HTR-8/SVneo (cell line): ENCODE measurements at regions not wholly inside any gene's neighbourhood (a gene's known extent, or its start where the extent isn't known, plus 50 kb on each side); places are given as distances from the start of the nearest gene placed in this dataset.
"Not testable (repeated sequence)": the region's sequence is repeated elsewhere in the genome, so short reads cannot be mapped to it uniquely, and the experiment has no call there.

Source experiments
- DNase-seq: peaks from one replicate; pipeline ENCODE4 v3.0.0; 2011; ENCODE audit warnings: low spot score, mixed read lengths; ENCODE audit not compliant: insufficient read length
- FAIRE-seq: peaks from 2 replicates; lab custom pipeline; 2011; peaks lifted over from hg19 to GRCh38; lab: Jason Lieb, UNC

GRCh38 chr4:81796790-81797528, 325.3 kb upstream of the RASGEF1B start:
- FAIRE-seq (no peak), DNase-seq (no peak)

GRCh38 chr4:81792521-81792920, 320.8 kb upstream of the RASGEF1B start:
- FAIRE-seq (no peak), DNase-seq (no peak)

- DNase-seq (no peak), FAIRE-seq (no peak)
These were observed 318.8 kb upstream of the RASGEF1B start for GRCh38 chr4:81790477-81790876.

GRCh38 chr4:81789741-81790399, 318.2 kb upstream of the RASGEF1B start:
- DNase-seq: no peak
- FAIRE-seq: no peak

GRCh38 chr4:81789158-81789557, 317.5 kb upstream of the RASGEF1B start:
- DNase-seq (no peak), FAIRE-seq (no peak)

DNA sequence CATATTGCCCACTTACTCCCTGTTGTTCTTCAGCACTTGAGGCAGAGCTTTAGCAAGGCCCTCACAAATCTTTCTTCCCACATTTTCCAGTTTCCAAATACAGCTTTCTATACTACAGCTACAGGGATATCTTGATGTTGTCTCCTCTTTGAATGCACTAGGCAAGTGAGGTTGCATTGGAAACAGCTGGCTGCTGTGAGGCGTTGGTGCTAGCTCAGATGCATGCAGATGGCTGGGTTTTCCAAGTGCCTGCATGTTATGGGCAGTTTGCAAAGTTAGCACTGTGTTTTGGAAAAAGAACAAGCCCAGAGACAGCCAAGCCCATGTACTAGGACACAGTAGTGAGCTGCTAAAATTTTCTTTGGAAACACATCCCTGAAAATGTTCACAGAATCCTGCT, 315.1 kb upstream of the RASGEF1B start:
- DNase-seq: no peak
- FAIRE-seq: no peak

GRCh38 chr4:81786063-81786763, 314.5 kb upstream of the RASGEF1B start:
- FAIRE-seq (no peak), DNase-seq (no peak)

GRCh38 chr4:81785338-81785737, 313.6 kb upstream of the RASGEF1B start:
- no peak for FAIRE-seq
- DNase-seq: no peak

GRCh38 chr4:81783558-81783957, 311.9 kb upstream of the RASGEF1B start:
- no peak for DNase-seq
- FAIRE-seq: no peak

GRCh38 chr4:81781799-81782198, 310.1 kb upstream of the RASGEF1B start:
- DNase-seq (no peak), FAIRE-seq (no peak)

DNA sequence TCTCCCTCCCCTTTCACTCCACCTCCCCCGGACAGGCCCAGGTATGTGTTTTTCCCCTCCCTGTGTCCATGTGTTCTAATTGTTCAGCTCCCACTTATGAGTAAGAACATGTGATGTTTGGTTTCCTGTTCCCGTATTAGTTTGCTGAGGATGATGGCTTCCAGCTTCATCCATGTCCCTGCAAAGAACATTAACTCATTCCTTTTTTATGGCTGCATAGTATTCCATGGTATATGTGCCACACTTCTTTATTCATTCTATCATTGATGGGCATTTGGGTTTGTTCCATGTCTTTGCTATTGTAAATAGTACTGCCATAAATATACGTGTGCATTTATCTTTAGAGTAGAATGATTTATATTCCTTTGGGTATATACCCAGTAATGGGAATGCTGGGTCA, 306.0 kb upstream of the RASGEF1B start:
- DNase-seq, FAIRE-seq: not testable (repeated sequence)

GRCh38 chr4:81776794-81777193, 305.1 kb upstream of the RASGEF1B start:
- no peak for FAIRE-seq

GRCh38 chr4:81773557-81773956, 301.9 kb upstream of the RASGEF1B start:
- FAIRE-seq: no peak
- DNase-seq: no peak

More at GRCh38 chr4:81776794-81777193, 305.1 kb upstream of the RASGEF1B start:
- no peak for DNase-seq

- DNase-seq: no peak
- FAIRE-seq: no peak
These were observed 300.0 kb upstream of the RASGEF1B start for GRCh38 chr4:81771721-81772120.

- DNase-seq (no peak), FAIRE-seq (no peak)
These were observed 297.5 kb upstream of the RASGEF1B start for GRCh38 chr4:81769244-81769643.

DNA sequence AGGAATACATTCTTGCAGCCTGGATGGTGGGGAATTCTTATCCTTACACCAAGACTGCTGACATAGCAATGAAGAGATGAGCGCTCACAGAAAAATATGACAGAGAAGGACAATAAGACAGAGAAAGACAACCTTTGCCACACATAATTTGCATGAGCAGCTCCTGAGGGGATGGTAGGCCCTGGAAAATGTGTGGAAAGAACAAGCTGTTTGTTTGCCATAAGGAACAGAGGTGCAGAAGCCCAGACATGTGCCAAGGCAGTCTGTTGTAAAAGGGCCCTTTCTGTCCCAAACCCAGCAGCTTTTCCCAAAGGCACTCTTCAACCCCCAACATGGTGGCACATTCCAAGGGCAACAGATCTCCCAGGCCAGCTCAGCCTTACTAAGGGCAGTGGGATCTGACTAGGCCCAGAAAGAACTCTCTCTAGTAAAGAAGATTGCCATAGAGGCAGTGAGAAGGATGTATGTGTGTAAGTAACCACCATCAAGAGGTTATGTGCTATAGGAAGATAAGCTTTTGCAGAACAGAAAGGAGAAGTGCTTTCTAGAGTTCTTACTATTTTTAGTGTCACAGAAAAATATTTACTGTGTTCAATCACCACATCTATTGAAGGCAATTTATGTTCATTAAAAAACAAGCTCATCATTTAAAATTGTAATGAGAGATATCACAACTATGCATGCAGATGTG, 287.0 kb upstream of the RASGEF1B start:
- FAIRE-seq: no peak
- no peak for DNase-seq

DNA sequence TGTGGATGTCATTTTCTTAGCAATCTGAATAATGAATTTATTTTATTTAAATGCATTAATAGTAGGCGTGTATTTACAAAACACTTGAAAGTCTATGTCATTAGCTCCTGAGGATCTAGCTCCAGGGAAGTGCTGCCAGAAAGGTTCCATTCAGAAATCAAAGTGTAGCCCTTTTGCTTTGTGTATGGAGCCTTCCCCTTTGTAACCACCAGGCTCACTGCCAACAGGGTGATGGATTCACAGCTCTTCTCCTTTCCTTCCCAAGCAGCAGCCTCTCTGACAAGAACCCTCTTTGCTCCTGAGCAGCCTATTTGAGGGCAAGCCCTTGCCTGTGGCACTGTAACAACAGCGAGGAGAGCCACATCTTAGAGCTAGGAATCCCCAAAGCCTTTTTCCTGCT, 286.0 kb upstream of the RASGEF1B start:
- no peak for DNase-seq
- no peak for FAIRE-seq

DNA sequence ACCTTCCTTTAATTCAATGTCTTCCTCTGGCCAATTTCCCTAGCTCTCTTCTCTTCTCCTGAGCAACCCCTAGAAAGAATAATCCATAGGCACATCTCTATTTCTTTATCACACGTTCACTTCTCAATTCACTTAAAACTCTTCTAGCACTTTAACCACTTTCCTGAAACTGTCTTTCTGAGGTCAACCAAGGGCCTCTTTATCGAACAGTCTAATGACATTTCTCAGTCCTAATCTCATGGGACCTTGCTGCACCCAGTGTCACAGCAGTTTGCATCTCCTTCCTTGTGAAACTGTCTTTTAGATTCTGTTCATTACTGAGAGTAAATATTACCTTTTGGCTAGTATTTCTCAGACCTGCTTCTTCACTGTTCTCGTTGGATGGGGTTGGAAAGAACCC, 285.3 kb upstream of the RASGEF1B start:
- FAIRE-seq: no peak
- DNase-seq: no peak

DNA sequence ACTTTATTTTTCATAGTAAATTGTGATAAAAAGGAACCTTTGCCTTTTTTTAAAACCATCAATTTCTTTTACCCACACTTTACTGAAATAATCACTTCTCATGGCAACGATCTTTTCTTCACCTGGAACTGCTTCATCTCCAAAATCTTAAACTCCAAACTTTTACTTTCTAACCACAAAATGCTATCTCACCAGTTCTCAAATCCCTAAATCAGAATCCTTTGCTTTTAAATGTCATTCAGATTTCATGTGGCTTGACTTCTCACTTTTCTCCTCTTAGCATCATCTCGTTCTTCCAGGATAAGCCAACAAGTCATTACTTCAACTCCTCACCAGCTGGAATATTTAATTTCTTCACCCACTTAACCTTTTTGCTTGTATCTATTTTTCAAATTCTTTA, 284.3 kb upstream of the RASGEF1B start:
- FAIRE-seq: no peak

DNA sequence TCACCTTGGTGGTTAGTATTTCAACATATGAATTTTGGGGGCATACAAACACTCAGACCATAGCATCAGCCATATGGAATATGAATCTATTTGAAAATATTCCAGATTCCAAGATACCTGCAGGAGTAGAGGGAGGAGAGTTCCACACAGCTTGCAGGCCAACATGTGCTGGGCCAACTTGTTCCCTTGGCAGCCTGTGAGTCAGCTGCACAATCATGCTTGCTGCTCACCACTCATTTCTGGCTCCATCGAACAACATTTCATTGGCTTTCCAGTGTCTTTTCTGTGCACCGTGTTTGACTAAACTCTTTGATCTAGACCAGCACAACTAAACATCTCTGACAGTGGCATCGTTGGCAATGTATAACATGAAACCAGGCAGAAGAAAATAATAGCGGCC, 282.5 kb upstream of the RASGEF1B start:
- DNase-seq (no peak), FAIRE-seq (no peak)

More for the DNA sequence above, 284.3 kb upstream of the RASGEF1B start:
- DNase-seq: no peak
